ENCODE measurements at regions not wholly inside any gene's neighbourhood (a gene's known extent, or its start where the extent isn't known, plus 50 kb on each side); places are given as distances from the start of the nearest gene placed in this dataset.

- H3K36me3 ChIP-seq (ENCODE audit: control insufficient read depth, insufficient read depth, low read length): no peaks in the 10 kb centered on the region
- WGBS, 2 experiments (ENCODE audit: extremely low coverage in 2 of 2, insufficient read length in 1 of 2): no CpG with 5 or more reads among the region's 6 CpGs
- in situ Hi-C loops (cut with MboI; ENCODE audit: low sequenced_read_pairs) (no loop called here), dilution Hi-C loops (cut with HindIII; ENCODE audit: low sequenced_read_pairs, unreplicated experiment) (no loop called here), intact Hi-C loops (cut with micrococcal nuclease) (no loop called here)
- no peaks in the 10 kb centered on the region for H4K20me1 ChIP-seq (ENCODE audit: insufficient read depth, low read length)
- H3K23ac ChIP-seq (ENCODE audit: low read depth, low read length): no peak overlapping the region
- H4K8ac ChIP-seq (ENCODE audit: low read depth in 2 of 2, low read length in 2 of 2): no peak overlapping the region
- ChIA-PET POLR2A (ENCODE audit: unreplicated experiment) (no interaction called here), CTCF (no interaction called here)
- H3K9me1 ChIP-seq (ENCODE audit: insufficient read depth, low read length): no peaks in the 10 kb centered on the region
- ATAC-seq (ENCODE audit: low read depth) (no peak), DNase-seq (no peak)
- no peak for TF ChIP-seq CHD1 (IDR thresholded peaks at IDR 0.05; ENCODE audit: low read depth, low read length)
- no peak for TF ChIP-seq ELK1 (IDR thresholded peaks at IDR 0.05; ENCODE audit: borderline replicate concordance, low read depth, low read length)
- TF ChIP-seq NFE2L2 (IDR thresholded peaks at IDR 0.05; ENCODE audit: low read depth, low read length): no peak
- TF ChIP-seq MAFK (IDR thresholded peaks at IDR 0.05; ENCODE audit: low read depth, low read length): no peak
- no peak for TF ChIP-seq CTCF (conservative IDR thresholded peaks at IDR 0.05; ENCODE audit: low read depth, low read length)
- TF ChIP-seq RFX5 (IDR thresholded peaks at IDR 0.05; ENCODE audit: low read depth, low read length): no peak
- H2AK5ac ChIP-seq (ENCODE audit: low read depth, low read length): no peak overlapping the region
- H3K9me3 ChIP-seq (ENCODE audit: control insufficient read depth, insufficient read depth, low read length): no peaks in the 10 kb centered on the region
- BruUV-seq (replicated peaks): no TSS peak
- H2BK120ac ChIP-seq (ENCODE audit: low read depth, low read length): no peak overlapping the region
- H3K4me3 ChIP-seq (ENCODE audit: insufficient read depth, low read depth, low read length): no peak overlapping the region
- no peak overlapping the region for H3K4me2 ChIP-seq (ENCODE audit: low read depth, low read length)
- H3K79me1 ChIP-seq (ENCODE audit: low read depth in 1 of 2, low read length in 2 of 2): no peaks in the 10 kb centered on the region
- no peak overlapping the region for H4K5ac ChIP-seq (ENCODE audit: low read depth, low read length)
- H2BK15ac ChIP-seq (ENCODE audit: low read depth, low read length): no peak overlapping the region
- H3K56ac ChIP-seq (ENCODE audit: extremely low read depth, insufficient read depth, low read length): no peak overlapping the region
- H2AFZ ChIP-seq (replicated peaks; ENCODE audit: low read length, poor library complexity): no peak overlapping the region
- H3K4me1 ChIP-seq (ENCODE audit: control insufficient read depth, insufficient read depth, low read length): no peaks in the 10 kb centered on the region
- no peak overlapping the region for H3K18ac ChIP-seq (ENCODE audit: low read depth, low read length)
- H3K27me3 ChIP-seq (ENCODE audit: control insufficient read depth, insufficient read depth, low read length): no peaks in the 10 kb centered on the region
- H2AK9ac ChIP-seq (replicated peaks; ENCODE audit: low read depth, low read length, poor library complexity): no peak overlapping the region
- no peak overlapping the region for H4K91ac ChIP-seq (ENCODE audit: insufficient read depth, low read depth, low read length)
- no peak overlapping the region for H3K14ac ChIP-seq (replicated peaks; ENCODE audit: low read depth, low read length)
- no peak overlapping the region for H2BK5ac ChIP-seq (ENCODE audit: low read depth, low read length, poor library complexity, severe bottlenecking)
- no peak overlapping the region for H3K9ac ChIP-seq (ENCODE audit: low read depth, low read length)
- H2BK20ac ChIP-seq (ENCODE audit: low read depth, low read length): no peak overlapping the region
- H3K4ac ChIP-seq (ENCODE audit: low read depth, low read length): no peak overlapping the region
- H3K27ac ChIP-seq (ENCODE audit: insufficient read depth, low read length): no peak overlapping the region
Observed at GRCh38 chrX:66914080-66914479, 275.2 kb upstream of the EDA2R start.
